ENCODE measurements at regions not wholly inside any gene's neighbourhood (a gene's known extent, or its start where the extent isn't known, plus 50 kb on each side); places are given as distances from the start of the nearest gene placed in this dataset.

GRCh38 chr5:7955476-7955875, 86.5 kb downstream of the MTRR start:
- no peak for DNase-seq (ENCODE audit: low spot score)

GRCh38 chr5:7957329-7957728, 88.4 kb downstream of the MTRR start:
- no peak for DNase-seq (ENCODE audit: low spot score)

DNA sequence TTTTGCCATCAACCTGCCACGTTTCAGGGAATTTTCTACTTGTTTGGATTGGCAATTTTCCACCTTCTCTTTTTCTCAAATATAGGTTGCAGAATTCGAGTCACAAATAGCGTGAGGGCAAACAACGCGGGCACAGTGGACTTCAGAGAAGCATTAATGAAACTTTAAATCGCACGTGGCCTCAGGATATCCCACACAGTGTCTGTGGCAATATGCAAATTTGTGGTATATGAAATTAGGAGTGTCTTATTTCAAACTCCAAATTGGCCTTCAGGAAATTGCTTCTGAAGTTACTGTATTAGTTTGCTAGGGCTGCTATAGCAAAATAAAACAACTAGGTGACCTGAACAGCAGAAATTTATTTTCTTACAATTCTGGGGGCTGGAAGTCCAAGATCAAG, 91.2 kb downstream of the MTRR start:
- no peak for DNase-seq (ENCODE audit: low spot score)

DNA sequence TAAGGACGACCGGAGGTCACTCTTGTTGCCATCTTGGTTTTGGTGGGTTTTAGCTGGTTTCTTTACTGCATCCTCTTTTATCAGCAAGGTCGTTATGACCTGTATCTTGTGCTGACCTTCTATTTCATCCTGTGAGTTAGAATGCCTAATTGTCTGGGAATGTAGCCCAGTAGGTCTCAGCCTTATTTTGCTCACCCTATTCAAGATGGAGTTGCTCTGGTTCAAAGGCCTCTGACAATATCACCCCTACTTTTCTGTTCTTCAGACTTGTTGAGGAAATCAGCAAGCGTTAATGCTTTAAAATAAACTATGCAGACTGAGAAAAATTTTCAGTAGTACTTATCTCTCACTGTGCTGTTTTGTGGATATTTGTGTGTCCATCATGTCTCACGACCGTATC, 92.6 kb downstream of the MTRR start:
- DNase-seq (ENCODE audit: low spot score) = no peak

DNA sequence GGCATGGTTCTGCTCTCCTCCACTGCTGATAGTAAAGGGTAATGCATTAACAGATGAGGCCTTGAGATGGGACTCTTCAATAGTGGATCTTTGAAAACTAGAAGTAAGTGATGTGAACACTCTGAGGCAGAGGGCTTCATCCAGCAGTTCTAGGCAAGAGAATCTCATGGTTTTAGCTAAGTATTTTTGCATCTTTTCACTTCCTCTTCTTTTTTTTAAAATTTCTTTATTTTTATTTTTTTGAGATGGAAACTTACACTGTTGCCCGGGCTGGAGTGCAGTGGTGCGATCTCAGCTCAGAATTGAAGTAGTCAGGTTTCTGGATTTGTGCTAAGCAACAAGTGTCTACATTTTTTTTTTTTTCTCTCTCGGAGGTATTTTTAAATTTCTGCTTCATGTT, 101.9 kb downstream of the MTRR start:
- DNase-seq (ENCODE audit: low spot score) = peak; percentile 24

- DNase-seq (ENCODE audit: low spot score) = no peak
Measured at GRCh38 chr5:7976411-7977190, 107.7 kb downstream of the MTRR start.

GRCh38 chr5:7978114-7978513, 109.2 kb downstream of the MTRR start:
- DNase-seq (ENCODE audit: low spot score) = no peak

DNA sequence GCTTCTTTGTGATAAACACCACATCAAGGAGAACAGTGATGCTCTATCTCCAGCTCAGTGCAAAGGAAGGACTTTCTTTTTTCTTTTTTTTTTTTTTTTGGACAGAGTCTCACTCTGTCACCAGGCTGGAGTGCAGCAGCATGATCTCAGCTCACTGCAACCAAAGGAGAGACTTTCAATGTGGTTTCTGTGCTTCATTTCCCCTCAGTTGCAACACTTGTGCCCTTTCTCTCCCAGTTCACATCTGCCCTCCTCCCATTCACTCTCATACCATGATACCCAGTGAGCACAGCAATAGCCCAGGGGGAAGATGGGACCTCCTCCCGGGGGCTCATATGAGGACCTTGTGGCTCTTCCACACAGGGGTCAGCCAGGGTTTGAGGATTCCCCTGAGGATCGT, 110.0 kb downstream of the MTRR start:
- DNase-seq (ENCODE audit: low spot score) = no peak

- DNase-seq (ENCODE audit: low spot score) = no peak
Measured at GRCh38 chr5:7980881-7981280, 111.9 kb downstream of the MTRR start.

DNA sequence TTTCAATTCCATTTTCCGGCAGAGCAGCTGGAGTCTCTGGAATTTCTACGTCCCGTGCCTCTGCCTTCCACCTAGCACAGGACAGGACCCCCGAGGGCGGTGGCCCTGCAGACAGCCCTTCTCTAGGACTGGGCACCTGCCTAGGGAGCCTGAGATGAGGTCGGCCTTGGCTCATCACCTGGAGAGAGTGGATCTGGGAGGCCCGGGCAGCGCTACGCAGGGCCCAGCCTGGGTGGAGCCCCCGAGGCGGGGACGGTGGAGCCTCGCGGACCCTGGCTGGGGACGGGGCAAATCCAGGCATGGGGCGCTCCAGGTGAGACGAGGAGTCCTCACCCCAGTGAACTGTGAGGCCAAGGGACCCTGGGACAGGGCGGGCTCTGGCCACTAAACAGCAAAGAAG, 114.5 kb downstream of the MTRR start:
- no peak for DNase-seq (ENCODE audit: low spot score)

- peak; percentile 22 for DNase-seq (ENCODE audit: low spot score)
Measured at GRCh38 chr5:7991125-7991821, 122.3 kb downstream of the MTRR start.

DNA sequence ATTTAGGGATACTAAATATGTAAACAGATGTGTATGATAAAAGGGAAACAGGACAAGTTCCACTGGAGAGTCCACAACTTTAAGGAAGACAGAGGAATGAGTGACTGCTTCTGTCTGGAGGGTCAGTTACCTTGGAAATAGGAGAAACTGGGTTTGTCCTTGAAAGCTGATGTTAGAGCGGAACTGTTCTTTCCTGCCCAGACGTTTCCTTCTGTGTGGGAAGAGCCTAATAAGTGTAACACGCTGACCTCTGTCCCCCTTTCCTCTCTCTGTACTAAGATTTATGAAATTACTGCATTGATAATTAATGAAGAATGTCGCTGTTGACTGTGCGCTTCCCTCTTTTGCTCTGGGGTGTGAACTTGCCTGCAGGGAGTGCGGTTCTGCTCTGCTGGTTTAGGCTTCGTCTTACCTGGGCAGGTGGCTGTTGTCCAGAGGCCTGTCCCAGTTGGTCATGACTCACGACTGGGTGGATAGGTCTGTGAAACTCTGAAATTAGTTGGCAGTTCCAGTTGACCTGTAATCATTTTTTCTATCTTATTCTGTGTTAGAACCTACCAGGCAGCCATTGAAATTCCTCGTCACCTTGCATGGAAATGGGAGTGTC, 126.8 kb downstream of the MTRR start:
- DNase-seq (ENCODE audit: low spot score) = no peak

GRCh38 chr5:8005416-8005815, 136.5 kb downstream of the MTRR start:
- DNase-seq (ENCODE audit: low spot score) = no peak

GRCh38 chr5:8012131-8012977, 143.4 kb downstream of the MTRR start:
- DNase-seq (ENCODE audit: low spot score) = peak; percentile 37

DNA sequence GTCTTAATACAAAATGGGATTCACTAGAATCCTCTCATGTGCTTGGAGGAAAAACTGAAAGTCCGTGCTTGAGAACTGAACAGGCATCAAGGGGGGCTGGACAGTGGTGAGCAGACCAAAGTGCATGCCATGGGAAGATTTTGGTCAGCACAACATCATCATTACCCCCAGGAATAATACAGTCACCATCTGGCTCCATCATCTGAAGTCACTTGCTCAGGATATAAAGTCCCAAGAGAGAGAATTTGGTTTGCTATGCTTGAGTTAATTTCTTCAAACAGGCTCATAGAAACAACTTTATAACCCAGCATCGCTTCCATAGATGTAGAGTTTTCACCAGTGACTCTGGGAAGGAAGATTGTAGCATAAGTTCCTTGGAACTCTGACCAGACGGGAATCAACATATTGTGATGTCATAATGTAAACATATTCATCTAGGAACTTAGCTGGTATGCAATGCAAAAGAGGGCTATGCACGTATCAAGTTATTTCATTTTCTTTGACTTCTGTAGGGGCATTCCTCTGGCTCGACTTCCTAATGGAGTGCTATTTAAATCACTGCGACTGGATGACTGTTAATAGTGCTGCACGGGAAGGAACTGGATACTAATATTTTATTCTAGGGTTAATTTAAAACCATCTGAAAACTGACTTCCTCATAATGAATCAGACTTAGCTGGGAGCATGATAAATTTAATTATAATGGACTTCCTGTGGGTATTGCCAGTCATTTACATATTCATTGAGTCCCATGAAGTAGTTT, 145.2 kb downstream of the MTRR start:
- DNase-seq (ENCODE audit: low spot score) = peak; percentile 45

- peak; percentile 70 for DNase-seq (ENCODE audit: low spot score)
Measured at GRCh38 chr5:8019719-8020218, 150.8 kb downstream of the MTRR start.

DNA sequence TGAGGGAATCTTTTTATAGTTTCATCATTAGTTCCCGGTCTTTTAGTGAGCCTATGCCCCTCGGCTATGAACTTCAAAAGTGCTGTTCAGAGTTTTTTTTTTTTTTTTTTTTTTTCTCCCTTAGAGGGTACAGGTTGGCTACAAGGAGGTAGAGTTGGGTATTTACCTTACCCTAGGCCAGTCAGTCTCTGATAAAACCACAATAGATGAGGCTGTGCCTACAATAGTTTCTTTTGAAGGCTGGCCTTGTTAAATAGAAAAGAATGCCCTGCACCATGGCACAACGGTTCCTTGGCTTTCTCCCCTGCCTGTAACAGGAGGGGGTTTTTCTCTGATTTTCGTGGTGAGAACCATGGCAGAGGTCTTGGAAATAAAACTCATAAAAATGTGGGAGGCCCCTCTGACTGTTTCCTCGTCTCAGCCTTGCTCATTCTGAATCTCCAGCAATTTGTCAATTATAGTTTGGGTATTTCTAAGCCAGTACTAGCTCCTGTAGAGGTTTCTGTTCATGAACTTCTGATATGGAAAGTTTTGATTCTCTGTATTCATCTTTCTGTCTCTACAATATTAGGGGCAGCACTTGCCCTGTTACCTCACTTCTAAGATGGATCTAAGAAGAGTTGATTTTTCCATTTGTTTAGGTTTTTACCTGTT, 152.0 kb downstream of the MTRR start:
- DNase-seq (ENCODE audit: low spot score) = no peak

GRCh38 chr5:8028243-8028642, 159.3 kb downstream of the MTRR start:
- no peak for DNase-seq (ENCODE audit: low spot score)

DNA sequence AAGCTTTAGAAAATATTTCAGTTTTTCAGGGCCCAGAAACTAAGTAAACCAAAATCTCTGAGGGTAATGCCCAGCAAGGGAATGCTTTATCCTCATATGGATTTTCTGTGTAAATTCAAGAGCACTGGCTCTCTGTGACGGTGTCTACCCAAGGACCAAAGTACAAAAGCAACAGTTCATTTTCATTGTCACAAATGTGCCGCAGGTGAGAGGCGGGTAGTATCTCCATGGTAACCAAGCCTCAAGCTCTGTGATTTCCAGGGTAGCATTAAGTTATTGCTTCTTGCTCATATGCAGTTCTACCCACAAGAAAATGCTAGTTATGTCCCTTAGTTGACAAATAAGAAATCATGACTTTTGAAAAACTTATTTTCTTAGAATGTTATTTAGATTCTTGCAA, 164.3 kb downstream of the MTRR start:
- no peak for DNase-seq (ENCODE audit: low spot score)

DNA sequence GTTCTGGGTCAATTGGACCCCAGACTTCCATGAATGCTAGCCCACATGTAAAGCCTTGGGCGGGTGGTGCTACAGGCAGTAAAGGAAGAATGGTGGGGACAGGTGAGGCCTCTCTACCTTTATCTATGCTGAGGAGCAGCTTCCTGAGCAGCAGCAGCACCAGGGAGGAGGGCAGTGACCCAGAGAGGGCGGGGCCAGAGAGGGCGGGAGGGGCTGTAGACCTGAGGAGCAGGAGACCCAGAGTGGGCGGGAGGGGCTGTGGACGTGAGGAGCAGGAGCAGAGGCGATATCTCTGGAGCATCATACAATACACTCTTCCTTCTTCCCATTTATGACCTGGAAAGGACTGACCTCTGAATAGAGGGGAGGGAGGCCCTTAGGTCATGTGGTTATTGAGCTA, 165.9 kb downstream of the MTRR start:
- no peak for DNase-seq (ENCODE audit: low spot score)

GRCh38 chr5:8048920-8049319, 180.0 kb downstream of the MTRR start:
- no peak for DNase-seq (ENCODE audit: low spot score)
